Left ventricle myocardium superior (tissue), 1 donor: ENCODE measurements at regions not wholly inside any gene's neighbourhood (a gene's known extent, or its start where the extent isn't known, plus 50 kb on each side); places are given as distances from the start of the nearest gene placed in this dataset.
"Not testable (repeated sequence)": the region's sequence is repeated elsewhere in the genome, so short reads cannot be mapped to it uniquely, and the experiment has no call there.

ENCODE experiments used
- ATAC-seq: fragments of 200-7000 bp; cut with Tn5 transposase; one replicate; pipeline ENCODE4 v1.9.1; 2020; ENCODE audit warnings: mild to moderate bottlenecking, moderate library complexity
- DNase-seq: peaks from one replicate; pipeline ENCODE4 v3.0.0-alpha.2; 2020
- intact Hi-C: fragments of 100-400 bp; cut with micrococcal nuclease; formaldehyde crosslinking; loops from one replicate; pipeline ENCODE4 v1.11.0; 2022
- donor health status: DM: no; HTN: yes; CAD: no; lungs with severe emphysema.

DNA sequence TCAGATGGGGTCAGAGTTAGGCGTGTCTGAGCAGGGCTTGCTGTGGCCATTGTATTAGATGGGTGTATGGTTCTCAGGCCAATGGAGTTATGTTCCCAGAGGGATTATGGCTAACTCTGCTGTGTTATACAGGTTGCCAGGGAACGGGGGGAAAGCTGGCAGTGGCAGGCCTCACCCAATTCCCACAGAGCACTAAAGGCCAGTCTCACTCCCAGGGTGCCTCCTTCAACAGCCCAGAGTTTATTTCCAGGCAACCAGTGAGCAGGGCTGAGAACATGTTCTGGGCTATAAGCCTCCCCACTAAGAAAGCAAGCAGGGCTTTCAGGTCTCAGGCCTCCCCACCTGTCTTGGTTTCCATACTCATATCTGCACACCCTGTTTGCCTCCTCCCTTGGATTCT lies 597.9 kb downstream of the ZNF608 start:
- ATAC-seq (no peak), DNase-seq (no peak)
- intact Hi-C loops, result no loop called here

- peak; percentile 54 for ATAC-seq
- intact Hi-C loops, result no loop called here
- DNase-seq, result no peak
These were observed 606.4 kb downstream of the ZNF608 start for GRCh38 chr5:124140060-124140459.

GRCh38 chr5:124139477-124139876 lies 607.0 kb downstream of the ZNF608 start:
- ATAC-seq, result peak; percentile 97
- DNase-seq, result no peak
- intact Hi-C loops, result loop anchor here (5.0 kb wide), 1 partner anchor 467 kb away; no protein-coding TSS in a partner anchor

DNA sequence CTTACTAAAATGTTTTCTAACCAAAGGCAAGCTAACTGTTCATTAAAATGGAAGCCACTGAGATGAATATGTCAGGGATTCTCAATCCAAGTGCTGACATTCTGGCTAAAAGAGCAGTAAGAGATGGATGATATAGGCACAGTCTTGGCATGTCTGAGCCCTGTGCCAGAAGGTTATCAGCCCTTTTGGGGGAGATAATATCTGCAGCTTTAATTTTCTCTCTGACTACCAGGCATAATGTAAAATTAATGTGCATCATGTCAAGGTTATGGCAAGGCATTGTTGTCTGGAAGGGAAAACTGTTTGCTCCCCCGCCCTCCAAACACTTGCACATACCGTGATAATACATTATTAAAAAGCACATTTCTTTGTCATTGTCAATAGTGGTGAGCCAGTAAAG lies 609.8 kb downstream of the ZNF608 start:
- no peak for DNase-seq
- intact Hi-C loops, result loop anchor here (5.0 kb wide), 1 partner anchor 464 kb away; no protein-coding TSS in a partner anchor
- ATAC-seq, result no peak

- intact Hi-C loops, result loop anchor here (5.0 kb wide), 1 partner anchor 463 kb away; no protein-coding TSS in a partner anchor
- DNase-seq (no peak), ATAC-seq (no peak)
These were observed 611.5 kb downstream of the ZNF608 start for GRCh38 chr5:124134941-124135340.

DNA sequence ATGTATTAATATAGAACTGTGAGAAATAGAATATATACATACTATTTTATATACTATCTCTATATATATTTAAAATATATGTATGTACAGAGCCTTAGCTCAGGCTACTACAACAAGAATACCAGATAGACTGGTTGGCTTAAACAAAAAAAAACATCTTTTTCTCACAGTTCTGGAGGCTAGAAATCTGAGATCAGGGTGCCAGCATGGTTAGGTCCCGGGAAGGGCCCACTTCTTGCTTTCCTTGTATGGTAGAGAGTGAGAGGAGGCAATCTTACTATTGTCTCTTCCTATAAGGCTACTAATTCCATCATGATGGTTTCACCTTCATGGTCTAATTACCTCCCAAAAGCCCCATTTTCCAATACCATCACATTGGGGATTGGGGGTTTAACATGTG lies 613.0 kb downstream of the ZNF608 start:
- DNase-seq (no peak), ATAC-seq (no peak)
- intact Hi-C loops, result no loop called here

- DNase-seq (no peak), ATAC-seq (no peak)
- intact Hi-C loops, result no loop called here
These were observed 613.6 kb downstream of the ZNF608 start for GRCh38 chr5:124132843-124133242.

DNA sequence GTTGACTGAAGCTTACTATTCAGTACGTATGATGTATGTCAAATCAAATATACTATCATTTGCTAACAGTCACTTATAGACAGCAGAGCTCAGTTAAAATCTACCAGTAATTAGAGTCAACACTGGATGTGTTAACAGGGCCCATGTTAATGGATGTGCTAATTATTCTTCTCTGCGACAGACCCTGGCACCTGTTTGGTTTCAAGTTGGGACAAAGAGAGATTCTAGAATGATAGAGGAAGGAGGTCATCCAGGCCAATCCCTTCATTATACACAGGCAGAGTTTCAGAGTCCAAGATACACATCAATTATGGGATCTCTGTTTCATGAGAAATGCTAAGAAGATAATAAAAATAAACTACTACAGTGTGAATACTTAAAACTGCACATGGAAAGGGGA lies 615.0 kb downstream of the ZNF608 start:
- intact Hi-C loops, result no loop called here
- ATAC-seq (no peak), DNase-seq (no peak)

DNA sequence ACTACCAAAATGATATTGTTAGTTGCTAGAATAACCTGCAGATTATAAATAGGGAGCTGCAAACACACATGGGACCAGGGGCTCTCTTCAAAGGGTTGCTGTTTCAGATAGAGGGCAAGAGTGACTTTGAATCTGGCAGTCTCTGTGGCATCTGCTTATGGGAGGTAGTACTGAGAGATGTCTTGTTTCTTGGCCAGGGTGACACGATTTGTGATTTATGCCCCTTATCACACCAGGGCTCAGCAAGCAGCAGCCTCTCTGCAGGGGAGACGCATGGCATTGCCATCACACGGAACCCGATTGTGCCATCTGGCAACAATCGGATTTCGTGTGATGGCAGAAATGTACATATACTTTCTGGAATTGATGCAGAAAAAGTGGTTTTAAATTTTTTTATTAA lies 615.6 kb downstream of the ZNF608 start:
- no peak for DNase-seq
- ATAC-seq, result peak; percentile 45
- intact Hi-C loops, result no loop called here

DNA sequence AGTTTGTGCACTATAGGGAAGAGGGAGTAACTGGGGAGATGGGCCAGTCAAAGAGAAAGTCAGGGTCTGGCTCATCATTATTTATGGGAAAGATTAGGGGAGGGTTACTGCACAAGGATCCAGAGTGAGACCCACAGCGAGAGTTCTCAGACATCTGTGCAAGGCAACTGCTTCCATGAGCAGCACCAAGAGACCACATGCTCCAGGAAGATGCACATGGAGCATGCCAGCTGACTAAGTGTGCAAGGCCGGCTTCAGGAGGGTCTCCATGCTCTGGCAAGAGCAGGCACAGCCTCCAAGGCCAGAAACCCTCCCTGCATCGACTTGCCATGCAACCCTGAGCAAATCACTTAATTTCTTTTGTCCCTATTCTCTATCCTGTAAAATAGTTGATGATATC lies 616.9 kb downstream of the CSNK1G3 start:
- DNase-seq (no peak), ATAC-seq (no peak)
- intact Hi-C loops, result no loop called here

DNA sequence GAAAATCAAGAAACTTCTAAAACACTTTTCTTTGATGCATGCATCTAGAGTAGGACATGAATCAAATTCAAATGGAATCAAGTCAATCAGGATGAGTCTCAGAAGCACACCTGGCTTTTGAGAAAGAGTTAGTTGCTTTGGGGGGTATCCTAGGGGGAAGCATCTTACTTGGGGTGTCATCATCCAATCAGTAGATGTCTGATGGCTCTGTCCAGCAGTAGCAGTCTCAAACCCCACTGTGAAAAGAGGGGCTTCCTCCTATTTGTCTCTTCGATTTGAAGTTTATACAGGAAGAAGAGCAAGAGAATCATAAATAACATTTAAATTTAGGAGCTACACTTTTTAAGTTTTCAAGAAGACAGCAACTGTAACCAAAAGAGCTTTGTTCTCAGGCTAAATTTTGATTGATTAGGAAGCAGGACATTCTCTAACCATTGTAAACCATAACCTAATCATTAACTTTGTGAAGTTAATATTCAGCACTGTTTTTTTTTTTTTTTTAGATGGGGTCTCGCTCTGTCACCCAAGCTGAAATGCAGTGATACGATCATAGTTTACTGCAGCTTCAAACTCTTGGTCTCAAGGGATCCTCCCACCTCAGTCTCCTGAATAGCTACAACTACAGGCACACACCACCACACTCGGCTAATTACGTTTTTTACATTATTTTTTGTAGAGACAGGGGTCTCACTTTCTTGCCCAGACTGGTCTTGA lies 614.7 kb downstream of the CSNK1G3 start:
- ATAC-seq, result no peak
- no peak for DNase-seq
- intact Hi-C loops, result no loop called here

- intact Hi-C loops, result no loop called here
- no peak for DNase-seq
- peak; percentile 48 for ATAC-seq
These were observed 612.8 kb downstream of the CSNK1G3 start for GRCh38 chr5:124124711-124125229.

- intact Hi-C loops, result no loop called here
- DNase-seq (no peak), ATAC-seq (no peak)
These were observed 609.2 kb downstream of the CSNK1G3 start for GRCh38 chr5:124121198-124121597.

DNA sequence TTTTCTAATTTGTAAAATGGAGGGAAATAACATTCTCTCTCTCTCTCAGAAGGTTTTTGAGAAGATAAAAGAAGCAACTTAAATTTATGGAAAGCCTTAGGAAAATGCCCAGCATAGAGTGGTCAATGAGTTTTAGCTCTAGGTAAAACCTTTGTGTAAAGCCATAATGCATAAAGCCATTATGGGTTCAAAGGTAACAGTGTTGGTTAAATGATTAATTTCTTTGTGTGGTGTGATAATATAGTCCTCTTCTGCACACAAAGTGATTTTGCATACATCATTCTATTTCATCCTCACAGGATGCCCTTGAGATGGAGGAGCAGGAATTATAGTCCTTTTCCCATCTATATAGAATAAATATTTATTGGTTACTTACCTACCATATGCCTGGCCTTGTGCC lies 602.9 kb downstream of the CSNK1G3 start:
- intact Hi-C loops, result no loop called here
- no peak for DNase-seq
- ATAC-seq, result no peak

DNA sequence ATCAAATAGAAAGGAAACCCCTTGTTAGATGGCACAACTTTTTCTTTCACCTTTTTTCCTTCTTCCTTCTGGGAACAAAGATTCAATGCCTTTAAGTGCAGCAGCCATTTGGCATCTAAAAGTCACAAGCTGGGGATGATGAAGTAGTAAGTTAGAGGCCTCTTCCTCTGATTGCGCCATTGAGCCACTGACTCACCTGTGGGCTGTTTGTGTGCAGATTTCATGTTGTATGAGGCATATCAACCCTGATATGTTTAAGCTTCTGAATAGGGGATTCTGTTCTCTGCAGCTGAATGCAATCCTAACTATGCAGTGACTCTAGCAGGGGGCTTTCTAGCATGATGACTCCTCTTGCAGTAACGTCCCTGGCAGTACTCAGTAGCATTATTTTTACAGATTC lies 599.9 kb downstream of the CSNK1G3 start:
- DNase-seq (no peak), ATAC-seq (no peak)
- intact Hi-C loops, result no loop called here

DNA sequence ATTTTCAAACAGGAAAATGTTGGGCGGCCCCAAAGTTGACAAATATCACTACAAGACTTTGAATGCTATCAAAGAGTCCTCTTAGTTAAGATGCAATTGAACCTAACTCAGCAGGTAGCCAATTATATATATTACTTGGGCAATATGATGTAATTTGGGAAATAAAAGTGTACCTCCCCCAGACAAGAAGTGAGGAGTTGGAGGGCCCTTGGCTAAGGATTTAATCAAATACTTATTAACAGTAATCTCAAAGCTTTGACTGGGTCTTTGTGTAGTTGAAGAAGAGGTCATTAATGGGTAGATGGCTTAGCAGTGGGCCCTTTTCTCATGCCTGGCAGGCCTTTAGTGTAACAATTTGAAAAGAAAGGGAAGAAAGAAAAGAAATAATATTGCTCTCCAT lies 599.0 kb downstream of the CSNK1G3 start:
- no peak for DNase-seq
- no peak for ATAC-seq
- intact Hi-C loops, result no loop called here

DNA sequence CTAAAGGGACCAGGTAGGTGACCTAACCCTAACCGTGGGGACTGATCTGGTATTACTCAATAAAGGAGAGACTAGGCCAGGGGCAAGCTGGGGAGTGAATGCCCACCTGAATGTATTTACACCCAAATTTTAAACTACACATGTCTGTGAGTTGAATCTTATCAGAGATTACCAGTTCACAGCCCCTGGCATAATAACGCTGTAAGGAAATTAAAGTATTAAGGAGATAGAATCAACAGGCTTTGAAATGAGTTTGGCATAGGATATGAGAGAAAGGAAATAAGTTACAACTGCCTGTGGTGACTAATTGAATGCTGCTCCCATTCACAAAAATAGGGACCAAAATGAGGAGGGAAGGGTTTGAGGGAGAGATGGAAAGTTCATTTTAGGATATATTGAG lies 593.3 kb downstream of the CSNK1G3 start:
- ATAC-seq, result no peak
- intact Hi-C loops, result no loop called here
- DNase-seq, result no peak

DNA sequence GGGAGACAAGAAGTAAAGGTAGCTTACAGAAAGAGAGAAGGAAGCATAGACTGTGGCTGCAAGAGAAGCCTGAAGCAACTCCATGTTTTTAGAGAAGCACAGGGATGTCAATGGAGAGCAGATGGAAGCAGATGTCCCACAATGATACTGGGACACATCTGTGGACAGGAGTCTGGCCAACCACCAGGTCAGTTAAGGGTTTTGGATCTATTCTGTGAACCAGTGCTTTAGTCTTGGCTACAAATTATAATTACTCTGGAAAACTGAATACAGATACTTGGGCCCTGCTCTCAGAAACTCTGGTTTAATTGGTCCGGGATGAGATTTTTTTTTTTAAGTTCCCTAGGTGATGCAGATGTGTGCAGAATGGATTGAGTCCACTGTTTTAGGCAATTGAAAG lies 592.8 kb downstream of the CSNK1G3 start:
- no peak for DNase-seq
- intact Hi-C loops, result no loop called here
- ATAC-seq, result peak; percentile 51

GRCh38 chr5:124104344-124104743 lies 592.4 kb downstream of the CSNK1G3 start:
- intact Hi-C loops, result no loop called here
- DNase-seq, result no peak
- ATAC-seq, result no peak

- intact Hi-C loops, result no loop called here
- DNase-seq (no peak), ATAC-seq (no peak)
These were observed 591.7 kb downstream of the CSNK1G3 start for GRCh38 chr5:124103671-124104070.

- DNase-seq, ATAC-seq, intact Hi-C loops: not testable (repeated sequence)
These were observed 591.1 kb downstream of the CSNK1G3 start for GRCh38 chr5:124103056-124103455.
